Prostate gland (tissue), 2 donors: ENCODE measurements at regions not wholly inside any gene's neighbourhood (a gene's known extent, or its start where the extent isn't known, plus 50 kb on each side); places are given as distances from the start of the nearest gene placed in this dataset.

Source experiments
- DNase-seq: peaks from one replicate; pipeline ENCODE4 v3.0.0-alpha.2; 2019; ENCODE audit warnings: low spot score
- H3K27ac ChIP-seq, 2 donors: fragments of 200-600 bp; sonication (generic); 2 replicates each; pipeline ENCODE4 v1.5.1; 2017 to 2019
- H3K27me3 ChIP-seq: fragments of 200-600 bp; sonication (generic); replicated peaks from 2 replicates; pipeline ENCODE4 v1.5.1; 2019; ENCODE audit not compliant: insufficient read depth
- H3K36me3 ChIP-seq, 2 donors: fragments of 200-600 bp; sonication (generic); 1 replicate in 1 of 2; 2 replicates in 1 of 2; pipeline versions ENCODE4 v1.5.1 to v1.8.1; 2017 to 2019
- H3K4me1 ChIP-seq: fragments of 200-600 bp; sonication (generic); replicated peaks from 2 replicates; pipeline ENCODE4 v1.5.1; 2019
- H3K4me3 ChIP-seq, 2 donors: fragments of 200-600 bp; sonication (generic); 2 replicates each; pipeline ENCODE4 v1.5.1; 2017 to 2019
- H3K9me3 ChIP-seq: fragments of 200-600 bp; sonication (generic); 2 replicates; pipeline ENCODE4 v1.5.1; 2017
- POLR2A ChIP-seq: fragments of 450-650 bp; IDR thresholded peaks from one replicate; pipeline ENCODE4 v1.6.1; 2016; ENCODE audit warnings: antibody characterized with exemption, mild to moderate bottlenecking
- POLR2AphosphoS5 ChIP-seq: sonication (generic); formaldehyde crosslinking; IDR thresholded peaks from one replicate; pipeline ENCODE4 v1.6.1; 2017; ENCODE audit warnings: antibody characterized with exemption
- WGBS: methylation state at CpG from one replicate; pipeline ENCODE4 v1.1.5; 2018; 5-methylcytosine and 5-hydroxymethylcytosine counted together
- intact Hi-C: fragments of 100-400 bp; cut with DNase I; formaldehyde crosslinking; loops from one replicate; pipeline ENCODE4 v1.14.2; 2022
- TF ChIP-seq, protein P1 (sequence below), 4 experiments: fragments of 200-600 bp in 2 of 4; fragments of 450-650 bp in 2 of 4; sonication (generic) in 2 of 4; IDR thresholded peaks; 1 replicate in 3 of 4; 2 replicates in 1 of 4; pipeline ENCODE4 v1.5.1; 2016 to 2019; ENCODE audit warnings: antibody characterized with exemption in 4 of 4, mild to moderate bottlenecking in 2 of 4, moderate library complexity in 2 of 4

DNA sequence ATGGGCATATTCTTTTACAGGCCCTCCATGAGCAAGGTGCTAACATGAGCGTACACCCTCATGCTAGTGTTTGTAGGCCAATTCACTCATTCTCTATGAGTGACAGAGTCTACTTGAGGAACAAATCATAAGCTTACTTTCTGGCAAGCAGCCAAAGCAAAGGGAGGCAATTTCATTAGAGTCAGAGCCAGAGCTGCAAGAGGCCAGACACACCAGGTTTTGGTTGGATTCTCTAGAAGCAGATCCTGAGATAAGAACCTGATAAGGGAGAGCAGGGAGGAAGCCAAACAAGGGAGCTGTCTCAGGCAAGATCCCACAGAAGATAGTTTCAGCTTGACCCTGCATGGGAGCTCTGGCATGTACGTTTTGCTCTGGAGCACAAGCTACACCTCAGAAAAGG, 214.1 kb upstream of the CTNNB1 start:
- intact Hi-C loops, result no loop called here
- Histone ChIP-seq H3K4me1 (no peaks in the 10 kb centered on the region), H3K27me3 (no peaks in the 10 kb centered on the region), H3K27ac (no peak overlapping the region), H3K4me3 (no peak overlapping the region), H3K9me3 (no peaks in the 10 kb centered on the region), H3K36me3 (no peaks in the 10 kb centered on the region)
- DNase-seq, result no peak
- 55% methylated on average over 2 of the region's 2 CpGs for WGBS
- no peak for TF ChIP-seq POLR2A
- TF ChIP-seq, protein P1, sequence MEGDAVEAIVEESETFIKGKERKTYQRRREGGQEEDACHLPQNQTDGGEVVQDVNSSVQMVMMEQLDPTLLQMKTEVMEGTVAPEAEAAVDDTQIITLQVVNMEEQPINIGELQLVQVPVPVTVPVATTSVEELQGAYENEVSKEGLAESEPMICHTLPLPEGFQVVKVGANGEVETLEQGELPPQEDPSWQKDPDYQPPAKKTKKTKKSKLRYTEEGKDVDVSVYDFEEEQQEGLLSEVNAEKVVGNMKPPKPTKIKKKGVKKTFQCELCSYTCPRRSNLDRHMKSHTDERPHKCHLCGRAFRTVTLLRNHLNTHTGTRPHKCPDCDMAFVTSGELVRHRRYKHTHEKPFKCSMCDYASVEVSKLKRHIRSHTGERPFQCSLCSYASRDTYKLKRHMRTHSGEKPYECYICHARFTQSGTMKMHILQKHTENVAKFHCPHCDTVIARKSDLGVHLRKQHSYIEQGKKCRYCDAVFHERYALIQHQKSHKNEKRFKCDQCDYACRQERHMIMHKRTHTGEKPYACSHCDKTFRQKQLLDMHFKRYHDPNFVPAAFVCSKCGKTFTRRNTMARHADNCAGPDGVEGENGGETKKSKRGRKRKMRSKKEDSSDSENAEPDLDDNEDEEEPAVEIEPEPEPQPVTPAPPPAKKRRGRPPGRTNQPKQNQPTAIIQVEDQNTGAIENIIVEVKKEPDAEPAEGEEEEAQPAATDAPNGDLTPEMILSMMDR (IDR thresholded peaks at IDR 0.05), result no peak

DNA sequence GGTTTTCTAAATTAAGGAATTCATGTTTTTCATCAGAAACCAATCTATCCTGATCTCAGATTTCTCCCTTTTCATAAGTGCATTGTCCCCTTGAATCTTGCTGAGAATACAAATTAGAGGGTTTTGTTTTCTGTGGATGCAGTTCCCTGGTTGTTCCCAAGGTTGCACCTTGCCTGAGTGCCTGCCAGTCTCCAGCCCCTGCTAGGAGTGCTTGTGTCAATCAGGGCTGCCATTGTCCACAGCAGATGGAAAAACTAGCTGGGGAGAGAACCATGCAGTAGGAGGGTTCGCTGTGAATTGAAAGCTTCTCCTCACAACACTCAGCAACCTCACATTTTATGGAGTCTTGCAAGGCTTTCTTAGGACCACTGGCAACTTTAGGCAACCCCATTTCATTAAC, 210.8 kb upstream of the CTNNB1 start:
- 88% methylated on average over 1 of the region's 1 CpG for WGBS
- DNase-seq, result no peak
- Histone ChIP-seq H3K36me3 (no peaks in the 10 kb centered on the region), H3K27me3 (no peaks in the 10 kb centered on the region), H3K4me1 (no peaks in the 10 kb centered on the region), H3K4me3 (no peak overlapping the region), H3K9me3 (no peaks in the 10 kb centered on the region), H3K27ac (no peak overlapping the region)
- intact Hi-C loops, result no loop called here
- TF ChIP-seq, protein P1 (IDR thresholded peaks at IDR 0.05), result no peak
- no peak for TF ChIP-seq POLR2A
- TF ChIP-seq POLR2AphosphoS5, result no peak

- Histone ChIP-seq H3K4me3 (no peak overlapping the region), H3K4me1 (no peaks in the 10 kb centered on the region), H3K9me3 (no peaks in the 10 kb centered on the region), H3K27me3 (no peaks in the 10 kb centered on the region), H3K36me3 (no peaks in the 10 kb centered on the region), H3K27ac (no peak overlapping the region)
- TF ChIP-seq POLR2AphosphoS5 (no peak), POLR2A (no peak)
- TF ChIP-seq, protein P1 (IDR thresholded peaks at IDR 0.05), result no peak
- whole genome bisulfite sequencing, result 75% methylated on average over 6 of the region's 6 CpGs
- no peak for DNase-seq
- intact Hi-C loops, result no loop called here
Observed at GRCh38 chr3:40989141-40990061, 209.9 kb upstream of the CTNNB1 start.

DNA sequence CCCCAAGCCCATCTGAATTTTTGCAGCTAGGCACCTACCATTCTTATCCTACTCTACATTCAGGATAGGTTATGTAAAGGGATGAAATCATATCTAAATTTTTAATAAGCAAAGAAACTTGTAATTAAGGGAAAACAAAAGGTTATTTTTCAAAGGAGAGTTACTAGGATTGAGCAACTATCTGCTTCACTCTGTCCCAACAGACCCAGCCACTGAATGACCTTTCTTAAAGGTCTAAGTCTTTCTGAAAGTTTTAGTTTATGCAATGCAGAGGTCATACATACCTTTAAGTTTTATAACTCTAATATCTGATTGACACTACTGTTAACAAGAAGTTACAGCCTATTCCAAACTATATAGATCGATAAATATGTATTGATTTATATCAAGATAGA, 209.2 kb upstream of the CTNNB1 start:
- H3K27ac ChIP-seq, result no peak overlapping the region
- TF ChIP-seq, protein P1 (IDR thresholded peaks at IDR 0.05), result no peak
- TF ChIP-seq POLR2A (no peak), POLR2AphosphoS5 (no peak)
- WGBS, result 93% methylated on average over 1 of the region's 1 CpG
- no peaks in the 10 kb centered on the region for H3K27me3 ChIP-seq
- H3K4me1 ChIP-seq, result no peaks in the 10 kb centered on the region
- intact Hi-C loops, result no loop called here
- no peak overlapping the region for H3K4me3 ChIP-seq
- H3K9me3 ChIP-seq, result no peaks in the 10 kb centered on the region
- H3K36me3 ChIP-seq, result no peaks in the 10 kb centered on the region
- DNase-seq, result no peak

DNA sequence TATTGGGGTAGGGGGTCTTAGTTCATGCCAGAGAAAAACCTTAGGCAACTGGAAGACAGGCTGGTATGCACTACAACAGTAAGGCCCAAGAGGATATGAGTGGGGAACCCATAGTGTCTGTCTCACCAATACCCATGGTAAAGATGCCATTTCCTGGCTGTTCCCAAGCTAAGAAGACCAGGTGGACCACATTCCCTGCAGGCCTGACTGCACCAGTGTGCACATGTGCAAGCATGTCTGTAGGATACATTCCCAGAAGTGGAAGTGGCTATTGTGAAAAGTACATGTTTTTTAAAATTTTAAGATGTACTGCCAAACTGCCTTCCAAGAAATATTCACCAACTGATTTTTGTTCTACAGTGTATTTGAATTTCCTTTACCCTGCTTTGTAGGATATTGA, 207.3 kb upstream of the CTNNB1 start:
- no peaks in the 10 kb centered on the region for H3K36me3 ChIP-seq
- TF ChIP-seq, protein P1 (IDR thresholded peaks at IDR 0.05), result no peak
- TF ChIP-seq POLR2AphosphoS5, result peak; percentile 79
- no peaks in the 10 kb centered on the region for H3K9me3 ChIP-seq
- no peak overlapping the region for H3K4me3 ChIP-seq
- no peaks in the 10 kb centered on the region for H3K27me3 ChIP-seq
- no peaks in the 10 kb centered on the region for H3K4me1 ChIP-seq
- intact Hi-C loops, result no loop called here
- no peak overlapping the region for H3K27ac ChIP-seq
- peak; percentile 73 for DNase-seq
